IMR-90 (cell line): ENCODE measurements at regions not wholly inside any gene's neighbourhood (a gene's known extent, or its start where the extent isn't known, plus 50 kb on each side); places are given as distances from the start of the nearest gene placed in this dataset.

Experiments
- ATAC-seq: fragments of 200-7000 bp; cut with Tn5 transposase; 2 replicates; pipeline ENCODE4 v1.9.1; 2020; ENCODE audit warnings: low read depth, mild to moderate bottlenecking, moderate library complexity
- BruUV-seq: library from RNA; stranded (reverse); fragments of 400-500 nt; replicated peaks from 2 replicates; lab custom pipeline; 2021; lab: Mats Ljungman, UMichigan
- CTCF ChIA-PET: fragments of 300-600 bp; formaldehyde crosslinking; extraction: SDS; loops from one replicate; lab custom pipeline; 2021; ENCODE audit warnings: antibody characterized with exemption; lab: Yijun Ruan, JAX
- POLR2A ChIA-PET: fragments of 300-600 bp; sonication (Branson Sonifier 250); formaldehyde crosslinking; loops from one replicate; lab custom pipeline; 2022; ENCODE audit warnings: antibody characterized with exemption; ENCODE audit not compliant: unreplicated experiment; lab: Charles Lee
- DNase-seq: peaks from one replicate; pipeline ENCODE4 v3.0.0; 2013
- H2AFZ ChIP-seq: replicated peaks from 2 replicates; pipeline ENCODE3; 2013; ENCODE audit warnings: low read length, mild to moderate bottlenecking; ENCODE audit not compliant: poor library complexity
- H2AK5ac ChIP-seq: 2 replicates; pipeline ENCODE4 v1.6.1; 2013; ENCODE audit warnings: low read depth, low read length, inconsistent platforms
- H2AK9ac ChIP-seq: replicated peaks from 2 replicates; pipeline ENCODE3; 2013; ENCODE audit warnings: mild to moderate bottlenecking, low read depth, low read length, moderate library complexity; ENCODE audit not compliant: poor library complexity
- H2BK120ac ChIP-seq: 2 replicates; pipeline ENCODE4 v1.6.1; 2013; ENCODE audit warnings: low read depth, low read length, inconsistent platforms
- H2BK15ac ChIP-seq: 3 replicates; pipeline ENCODE4 v1.6.1; 2013; ENCODE audit warnings: low read depth, low read length, inconsistent platforms
- H2BK20ac ChIP-seq: 2 replicates; pipeline ENCODE4 v1.6.1; 2013; ENCODE audit warnings: low read depth, mild to moderate bottlenecking, inconsistent platforms, low read length, moderate library complexity
- H2BK5ac ChIP-seq: 2 replicates; pipeline ENCODE4 v1.6.1; 2013; ENCODE audit warnings: mild to moderate bottlenecking, low read depth, low read length, inconsistent platforms; ENCODE audit not compliant: poor library complexity, severe bottlenecking
- H3K14ac ChIP-seq: replicated peaks from 2 replicates; pipeline ENCODE4 v1.6.1; 2013; ENCODE audit warnings: low read depth, low read length, inconsistent platforms
- H3K18ac ChIP-seq: 2 replicates; pipeline ENCODE4 v1.6.1; 2013; ENCODE audit warnings: low read depth, low read length, control low read depth
- H3K23ac ChIP-seq: 2 replicates; pipeline ENCODE4 v1.6.1; 2013; ENCODE audit warnings: low read depth, low read length, inconsistent platforms
- H3K27ac ChIP-seq: 2 replicates; pipeline ENCODE4 v1.5.1; 2013; ENCODE audit warnings: mild to moderate bottlenecking, control low read depth, low read length; ENCODE audit not compliant: insufficient read depth
- H3K27me3 ChIP-seq: 2 replicates; pipeline ENCODE4 v1.6.1; 2013; ENCODE audit warnings: low read length; ENCODE audit not compliant: control insufficient read depth, insufficient read depth
- H3K36me3 ChIP-seq: 2 replicates; pipeline ENCODE4 v1.6.1; 2013; ENCODE audit warnings: low read length, mixed read lengths; ENCODE audit not compliant: control insufficient read depth, insufficient read depth
- H3K4ac ChIP-seq: 2 replicates; pipeline ENCODE4 v1.6.1; 2013; ENCODE audit warnings: low read depth, low read length, inconsistent platforms
- H3K4me1 ChIP-seq: 2 replicates; pipeline ENCODE4 v1.6.1; 2013; ENCODE audit warnings: low read length, mixed read lengths; ENCODE audit not compliant: control insufficient read depth, insufficient read depth
- H3K4me2 ChIP-seq: 2 replicates; pipeline ENCODE4 v1.6.1; 2013; ENCODE audit warnings: low read depth, mild to moderate bottlenecking, control low read depth, low read length, moderate library complexity
- H3K4me3 ChIP-seq: 2 replicates; pipeline ENCODE4 v1.5.1; 2013; ENCODE audit warnings: low read depth, mild to moderate bottlenecking, control low read depth, low read length, moderate library complexity; ENCODE audit not compliant: insufficient read depth
- H3K56ac ChIP-seq: 2 replicates; pipeline ENCODE4 v1.6.1; 2013; ENCODE audit warnings: low read length, inconsistent platforms; ENCODE audit not compliant: insufficient read depth; ENCODE audit errors: extremely low read depth
- H3K79me1 ChIP-seq, 2 experiments: 2 replicates each; pipeline ENCODE4 v1.6.1; 2013; ENCODE audit warnings: low read length in 2 of 2, inconsistent platforms in 1 of 2, low read depth in 1 of 2
- H3K9ac ChIP-seq: 2 replicates; pipeline ENCODE4 v1.6.1; 2013; ENCODE audit warnings: low read depth, low read length, control low read depth
- H3K9me1 ChIP-seq: 2 replicates; pipeline ENCODE4 v1.6.1; 2013; ENCODE audit warnings: low read length, inconsistent platforms; ENCODE audit not compliant: insufficient read depth
- H3K9me3 ChIP-seq: 2 replicates; pipeline ENCODE4 v1.6.1; 2013; ENCODE audit warnings: low read length; ENCODE audit not compliant: control insufficient read depth, insufficient read depth
- H4K20me1 ChIP-seq: 2 replicates; pipeline ENCODE4 v1.6.1; 2013; ENCODE audit warnings: low read length, inconsistent platforms; ENCODE audit not compliant: insufficient read depth
- H4K5ac ChIP-seq: 2 replicates; pipeline ENCODE4 v1.6.1; 2013; ENCODE audit warnings: mild to moderate bottlenecking, low read depth, low read length, control low read depth
- H4K8ac ChIP-seq, 2 experiments: 2 replicates each; pipeline ENCODE4 v1.6.1; 2013; ENCODE audit warnings: low read depth in 2 of 2, low read length in 2 of 2, control low read depth in 1 of 2, inconsistent platforms in 1 of 2
- H4K91ac ChIP-seq: 2 replicates; pipeline ENCODE4 v1.6.1; 2013; ENCODE audit warnings: low read depth, low read length, inconsistent platforms; ENCODE audit not compliant: insufficient read depth
- BHLHE40 ChIP-seq: fragments of 150-350 bp; IDR thresholded peaks from 2 replicates; pipeline ENCODE4 v1.6.1; 2016; ENCODE audit warnings: mild to moderate bottlenecking, low read depth, low read length
- ELK1 ChIP-seq: fragments of 150-350 bp; IDR thresholded peaks from 2 replicates; pipeline ENCODE4 v1.6.1; 2016; ENCODE audit warnings: low read depth, mild to moderate bottlenecking, low read length, moderate library complexity, borderline replicate concordance
- MAZ ChIP-seq: IDR thresholded peaks from 2 replicates; pipeline ENCODE4 v1.6.1; 2012; ENCODE audit warnings: low read depth, mild to moderate bottlenecking, low read length, improper control_type of control experiment, moderate library complexity, borderline replicate concordance
- POLR2A ChIP-seq: IDR thresholded peaks from 2 replicates; pipeline ENCODE4 v1.6.1; 2012; ENCODE audit warnings: mild to moderate bottlenecking, low read depth, low read length
- RFX5 ChIP-seq: IDR thresholded peaks from 2 replicates; pipeline ENCODE4 v1.8.0; 2012; ENCODE audit warnings: low read depth, mild to moderate bottlenecking, low read length, moderate library complexity
- WGBS, 2 experiments: methylation state at CpG; one replicate each; pipeline versions ENCODE4 v1.1.5 to v1.1.7; 2013; ENCODE audit warnings: missing lambda C conversion rate in 2 of 2; ENCODE audit not compliant: insufficient read length in 1 of 2; ENCODE audit errors: extremely low coverage in 2 of 2; 5-methylcytosine and 5-hydroxymethylcytosine counted together
- dilution Hi-C: fragments of 300-500 bp; cut with HindIII; formaldehyde crosslinking; loops from one replicate; pipeline ENCODE4 v1.14.3; 2018; ENCODE audit warnings: low sequenced_read_pairs; ENCODE audit not compliant: unreplicated experiment
- in situ Hi-C: fragments of 300-500 bp; cut with MboI; formaldehyde crosslinking; loops from 3 replicates; pipeline ENCODE4 v1.14.3; 2019; ENCODE audit warnings: low sequenced_read_pairs, inconsistent platforms, mixed read lengths
- intact Hi-C: fragments of 100-400 bp; cut with micrococcal nuclease; formaldehyde crosslinking; loops from 2 replicates; pipeline ENCODE4 v1.10.0; 2022
- TF ChIP-seq, protein P1 (sequence below): fragments of 150-350 bp; IDR thresholded peaks from 2 replicates; pipeline ENCODE4 v1.6.1; 2017; ENCODE audit warnings: mild to moderate bottlenecking, antibody characterized with exemption, low read length, low read depth

GRCh38 chr3:40718209-40718608 is 193.4 kb downstream of the ZNF621 start:
- H3K9me1 ChIP-seq: no peaks in the 10 kb centered on the region
- H4K20me1 ChIP-seq: no peaks in the 10 kb centered on the region
- no peak overlapping the region for H3K23ac ChIP-seq
- POLR2A ChIA-PET: no interaction called here
- H4K5ac ChIP-seq: no peak overlapping the region
- no peaks in the 10 kb centered on the region for H3K36me3 ChIP-seq
- no CpG with 5 or more reads among the region's 1 CpG for WGBS, 2 experiments
- ATAC-seq: no peak
- H3K56ac ChIP-seq: no peak overlapping the region
- H2AFZ ChIP-seq: no peak overlapping the region
- H3K14ac ChIP-seq: no peak overlapping the region
- H3K18ac ChIP-seq: no peak overlapping the region
- H3K27ac ChIP-seq: no peak overlapping the region
- H3K9ac ChIP-seq: no peak overlapping the region
- no peak overlapping the region for H2BK15ac ChIP-seq
- intact Hi-C loops: no loop called here
- H2AK5ac ChIP-seq: no peak overlapping the region
- no peak overlapping the region for H3K4me3 ChIP-seq
- no peak overlapping the region for H2BK120ac ChIP-seq
- no peak for DNase-seq
- no peaks in the 10 kb centered on the region; the same call in 1 of the 2 replicates for H3K9me3 ChIP-seq
- TF ChIP-seq BHLHE40: no peak
- no peak for TF ChIP-seq ELK1
- TF ChIP-seq MAZ: no peak
- no peak for TF ChIP-seq POLR2A
- TF ChIP-seq RFX5: no peak
- TF ChIP-seq, protein P1, sequence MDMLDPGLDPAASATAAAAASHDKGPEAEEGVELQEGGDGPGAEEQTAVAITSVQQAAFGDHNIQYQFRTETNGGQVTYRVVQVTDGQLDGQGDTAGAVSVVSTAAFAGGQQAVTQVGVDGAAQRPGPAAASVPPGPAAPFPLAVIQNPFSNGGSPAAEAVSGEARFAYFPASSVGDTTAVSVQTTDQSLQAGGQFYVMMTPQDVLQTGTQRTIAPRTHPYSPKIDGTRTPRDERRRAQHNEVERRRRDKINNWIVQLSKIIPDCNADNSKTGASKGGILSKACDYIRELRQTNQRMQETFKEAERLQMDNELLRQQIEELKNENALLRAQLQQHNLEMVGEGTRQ: no peak
- H3K4me2 ChIP-seq: no peak overlapping the region
- no peak overlapping the region for H4K91ac ChIP-seq
- in situ Hi-C loops: no loop called here
- H3K4me1 ChIP-seq: no peaks in the 10 kb centered on the region
- H2BK20ac ChIP-seq: no peak overlapping the region
- H3K79me1 ChIP-seq: no peaks in the 10 kb centered on the region
- CTCF ChIA-PET: no interaction called here
- no peak overlapping the region for H2AK9ac ChIP-seq
- H3K4ac ChIP-seq: no peak overlapping the region
- no peaks in the 10 kb centered on the region for H3K27me3 ChIP-seq
- no peak overlapping the region for H2BK5ac ChIP-seq
- no peak overlapping the region for H4K8ac ChIP-seq
- no TSS peak for BruUV-seq
- dilution Hi-C loops: no loop called here
